ENCODE measurements at regions not wholly inside any gene's neighbourhood (a gene's known extent, or its start where the extent isn't known, plus 50 kb on each side); places are given as distances from the start of the nearest gene placed in this dataset.

GRCh38 chr22:48356731-48357130 is 1470.9 kb downstream of the BRD1 start:
- no peak for TF ChIP-seq CTCF (IDR thresholded peaks at IDR 0.05; ENCODE audit: borderline replicate concordance, insufficient read depth, low read depth, low read length)

GRCh38 chr22:48354096-48354495 is 1473.6 kb downstream of the BRD1 start:
- no peak overlapping the region for H3K4me3 ChIP-seq (ENCODE audit: low read depth, low read length)
- TF ChIP-seq CTCF (IDR thresholded peaks at IDR 0.05; ENCODE audit: borderline replicate concordance, insufficient read depth, low read depth, low read length): no peak

More at GRCh38 chr22:48356731-48357130, 1470.9 kb downstream of the BRD1 start:
- no peak overlapping the region for H3K4me3 ChIP-seq (ENCODE audit: low read depth, low read length)

GRCh38 chr22:48353116-48353947 is 1474.3 kb downstream of the BRD1 start:
- TF ChIP-seq CTCF (IDR thresholded peaks at IDR 0.05; ENCODE audit: borderline replicate concordance, insufficient read depth, low read depth, low read length): no peak
- no peak overlapping the region for H3K4me3 ChIP-seq (ENCODE audit: low read depth, low read length)

- no peak overlapping the region for H3K4me3 ChIP-seq (ENCODE audit: low read depth, low read length)
- no peak for TF ChIP-seq CTCF (IDR thresholded peaks at IDR 0.05; ENCODE audit: borderline replicate concordance, insufficient read depth, low read depth, low read length)
Measured at GRCh38 chr22:48352086-48352911, 1475.4 kb downstream of the BRD1 start.

GRCh38 chr22:48351376-48352085 is 1476.1 kb downstream of the BRD1 start:
- no peak for TF ChIP-seq CTCF (IDR thresholded peaks at IDR 0.05; ENCODE audit: borderline replicate concordance, insufficient read depth, low read depth, low read length)
- H3K4me3 ChIP-seq (ENCODE audit: low read depth, low read length): no peak overlapping the region

- TF ChIP-seq CTCF (IDR thresholded peaks at IDR 0.05; ENCODE audit: borderline replicate concordance, insufficient read depth, low read depth, low read length): no peak
- H3K4me3 ChIP-seq (ENCODE audit: low read depth, low read length): no peak overlapping the region
Measured at GRCh38 chr22:48350456-48350855, 1477.2 kb downstream of the BRD1 start.
